ENCODE measurements at regions not wholly inside any gene's neighbourhood (a gene's known extent, or its start where the extent isn't known, plus 50 kb on each side); places are given as distances from the start of the nearest gene placed in this dataset.
"Not testable (repeated sequence)": the region's sequence is repeated elsewhere in the genome, so short reads cannot be mapped to it uniquely, and the experiment has no call there.

- no peak for DNase-seq
- Mint-ChIP-seq H3K36me3 (ENCODE audit: low read depth) (no peaks in the 10 kb centered on the region), H3K4me1 (ENCODE audit: low read depth) (no peaks in the 10 kb centered on the region), H3K27ac (no peak overlapping the region), H3K27me3 (ENCODE audit: insufficient read depth) (no peaks in the 10 kb centered on the region; the same call in 1 of the 2 replicates), H3K4me3 (no peak overlapping the region), H3K9me3 (peaks cover 22% of the 10 kb centered on the region)
- no peak for TF ChIP-seq CTCF (IDR thresholded peaks at IDR 0.05)
These were observed 287.8 kb downstream of the PHF14 start for GRCh38 chr7:11261470-11261869.

GRCh38 chr7:11266101-11266500 lies 292.4 kb downstream of the PHF14 start:
- no peaks in the 10 kb centered on the region for H3K4me1 Mint-ChIP-seq (ENCODE audit: low read depth)
- H3K36me3 Mint-ChIP-seq (ENCODE audit: low read depth): no peaks in the 10 kb centered on the region
- no peak overlapping the region for H3K4me3 Mint-ChIP-seq
- peaks cover 30% of the 10 kb centered on the region for H3K9me3 Mint-ChIP-seq
- H3K27ac Mint-ChIP-seq: no peak overlapping the region
- no peak for DNase-seq
- no peaks in the 10 kb centered on the region; the same call in 1 of the 2 replicates for H3K27me3 Mint-ChIP-seq (ENCODE audit: insufficient read depth)
- TF ChIP-seq CTCF (IDR thresholded peaks at IDR 0.05): no peak

DNA sequence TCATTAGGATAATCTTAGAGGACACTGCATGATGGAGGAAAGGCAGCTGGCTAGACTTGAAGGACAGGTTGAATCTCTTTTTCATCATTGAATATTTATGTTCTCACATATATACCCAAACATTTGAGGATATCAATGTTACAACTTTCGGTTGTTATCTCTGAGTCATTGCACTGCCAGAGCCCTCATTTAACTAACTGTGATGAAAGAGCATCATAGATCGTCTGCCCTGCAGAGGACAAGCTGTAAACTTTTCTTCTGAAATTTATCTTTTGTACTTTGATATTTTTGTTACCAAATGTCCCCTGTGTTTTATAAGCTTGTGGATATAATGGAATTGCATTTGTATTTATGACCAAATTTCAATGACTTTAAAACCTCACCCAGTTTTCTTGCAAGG lies 298.7 kb downstream of the PHF14 start:
- Mint-ChIP-seq H3K9me3 (peaks cover 25% of the 10 kb centered on the region), H3K27me3 (ENCODE audit: insufficient read depth) (no peaks in the 10 kb centered on the region), H3K36me3 (ENCODE audit: low read depth) (peaks cover 6% of the 10 kb centered on the region; the same call in 1 of the 2 replicates), H3K4me1 (ENCODE audit: low read depth) (no peaks in the 10 kb centered on the region), H3K4me3 (no peak overlapping the region), H3K27ac (no peak overlapping the region)
- no peak for DNase-seq
- TF ChIP-seq CTCF (IDR thresholded peaks at IDR 0.05): no peak

- no peak for DNase-seq
- H3K27ac Mint-ChIP-seq: no peak overlapping the region
- no peaks in the 10 kb centered on the region for H3K4me1 Mint-ChIP-seq (ENCODE audit: low read depth)
- no peaks in the 10 kb centered on the region; the same call in 1 of the 2 replicates for H3K27me3 Mint-ChIP-seq (ENCODE audit: insufficient read depth)
- no peak for TF ChIP-seq CTCF (IDR thresholded peaks at IDR 0.05)
- H3K36me3 Mint-ChIP-seq (ENCODE audit: low read depth): peaks cover 6% of the 10 kb centered on the region; the same call in 1 of the 2 replicates
- H3K4me3 Mint-ChIP-seq: no peak overlapping the region
- H3K9me3 Mint-ChIP-seq: peaks cover 22% of the 10 kb centered on the region
These were observed 300.4 kb downstream of the PHF14 start for GRCh38 chr7:11274074-11274473.

DNA sequence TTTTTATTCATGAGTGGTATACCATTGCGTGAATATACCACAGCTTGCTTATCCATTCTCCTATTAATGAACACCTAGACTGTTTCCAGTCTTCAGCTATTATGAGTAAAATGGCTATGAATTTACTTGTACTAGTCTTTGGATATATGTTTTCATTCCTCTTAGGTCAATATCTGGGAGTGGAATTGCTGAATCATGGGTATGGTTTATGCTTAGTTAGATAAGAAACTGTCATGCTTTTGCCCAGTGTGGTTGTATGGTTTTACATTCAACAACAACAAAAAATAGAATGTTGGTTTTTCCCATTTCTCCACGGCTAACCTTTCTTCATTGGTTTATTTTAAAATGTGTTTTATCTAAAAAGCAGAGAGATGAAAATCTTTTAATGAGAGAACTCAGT lies 308.3 kb downstream of the PHF14 start:
- no peak for DNase-seq
- TF ChIP-seq CTCF (IDR thresholded peaks at IDR 0.05): no peak

GRCh38 chr7:11283584-11283983 lies 309.9 kb downstream of the PHF14 start:
- H3K36me3 Mint-ChIP-seq (ENCODE audit: low read depth); DNase-seq; H3K4me1 Mint-ChIP-seq (ENCODE audit: low read depth); H3K27me3 Mint-ChIP-seq (ENCODE audit: insufficient read depth); H3K4me3 Mint-ChIP-seq; H3K27ac Mint-ChIP-seq: not testable (repeated sequence)
- H3K9me3 Mint-ChIP-seq: peaks cover 37% of the 10 kb centered on the region

More for the DNA sequence above, 308.3 kb downstream of the PHF14 start:
- Mint-ChIP-seq H3K4me1 (ENCODE audit: low read depth) (no peaks in the 10 kb centered on the region), H3K4me3 (no peak overlapping the region), H3K27me3 (ENCODE audit: insufficient read depth) (no peaks in the 10 kb centered on the region; the same call in 1 of the 2 replicates), H3K27ac (no peak overlapping the region), H3K36me3 (ENCODE audit: low read depth) (no peaks in the 10 kb centered on the region), H3K9me3 (peaks cover 34% of the 10 kb centered on the region)

Measured in HFFc6 (cell line).